ENCODE measurements at regions not wholly inside any gene's neighbourhood (a gene's known extent, or its start where the extent isn't known, plus 50 kb on each side); places are given as distances from the start of the nearest gene placed in this dataset.

DNA sequence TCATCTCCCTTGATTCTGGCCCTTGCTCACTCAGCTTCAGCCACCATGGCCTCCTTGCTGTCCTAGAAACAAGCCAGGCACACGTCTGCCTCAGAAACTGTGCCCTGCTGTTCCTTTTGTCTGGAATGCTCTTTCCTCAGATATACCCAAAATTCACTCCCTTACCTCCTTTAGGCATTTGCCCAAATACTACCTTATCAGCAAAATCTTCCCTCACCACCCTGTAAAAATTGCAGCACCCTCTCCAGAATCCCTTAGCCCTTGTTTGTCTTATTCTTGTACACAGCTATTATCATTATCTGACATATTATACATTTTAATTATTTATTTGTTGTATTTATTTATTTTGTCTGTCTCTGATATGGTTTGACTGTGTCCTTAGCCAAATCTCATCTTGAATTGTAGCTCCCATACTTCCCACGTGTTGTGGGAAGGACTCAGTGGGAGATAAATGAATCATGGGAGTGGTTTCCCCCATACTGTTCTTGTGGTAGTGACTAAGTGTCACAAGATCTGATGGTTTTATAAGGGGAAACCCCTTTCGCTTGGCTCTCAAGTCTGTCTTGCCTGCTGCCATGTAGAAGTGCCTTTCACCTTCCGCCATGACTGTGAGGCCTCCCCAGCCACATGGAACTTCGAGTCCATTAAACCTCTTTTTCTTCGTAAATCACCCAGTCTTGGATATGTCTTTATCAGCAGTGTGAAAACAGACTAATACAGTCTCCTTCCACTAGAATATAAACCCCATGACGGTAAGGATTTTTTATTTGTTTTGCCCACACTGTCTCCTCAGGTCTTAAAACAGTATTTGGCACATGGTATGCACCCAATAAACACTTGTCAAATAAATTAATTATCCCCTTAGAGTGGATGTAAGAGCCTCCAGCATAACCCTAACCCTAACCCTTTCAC lies 60.0 kb upstream of the STT3B start:
- Histone ChIP-seq H3K27ac (ENCODE audit: low read depth) (no peak overlapping the region), H3K9me2 (ENCODE audit: insufficient read depth) (0 out of 2 replicates have a peak, but pooled peaks cover 2% of the 10 kb centered on the region), H3K36me3 (ENCODE audit: insufficient read depth) (no peaks in the 10 kb centered on the region), H3K4me3 (no peak overlapping the region), H2AFZ (no peak overlapping the region), H3K79me2 (replicated peaks; ENCODE audit: insufficient read depth) (no peaks in the 10 kb centered on the region), H3K4me2 (no peak overlapping the region), H4K20me1 (replicated peaks; ENCODE audit: insufficient read depth) (no peaks in the 10 kb centered on the region), H3K4me1 (ENCODE audit: insufficient read depth) (no peaks in the 10 kb centered on the region), H3F3A (replicated peaks; ENCODE audit: low read depth) (no peaks in the 10 kb centered on the region), H3K27me3 (ENCODE audit: insufficient read depth) (no peaks in the 10 kb centered on the region)
- Mint-ChIP-seq H3K4me1 (peaks cover 2% of the 10 kb centered on the region; the same call in 2 of the 3 replicates), H3K36me3 (ENCODE audit: low read depth) (no peaks in the 10 kb centered on the region), H3K4me3 (no peak overlapping the region), H3K27me3 (ENCODE audit: insufficient read depth, low read depth, poor library complexity) (no peaks in the 10 kb centered on the region), H3K27ac (no peak overlapping the region), H3K9me3 (no peaks in the 10 kb centered on the region; the same call in 2 of the 3 replicates)
- no peak for ATAC-seq
- DNase-seq (ENCODE audit: low spot score): no peak
- no peak for TF ChIP-seq ZNF114 (CRISPR knock-in tag; IDR thresholded peaks at IDR 0.05)
- TF ChIP-seq, protein P1, sequence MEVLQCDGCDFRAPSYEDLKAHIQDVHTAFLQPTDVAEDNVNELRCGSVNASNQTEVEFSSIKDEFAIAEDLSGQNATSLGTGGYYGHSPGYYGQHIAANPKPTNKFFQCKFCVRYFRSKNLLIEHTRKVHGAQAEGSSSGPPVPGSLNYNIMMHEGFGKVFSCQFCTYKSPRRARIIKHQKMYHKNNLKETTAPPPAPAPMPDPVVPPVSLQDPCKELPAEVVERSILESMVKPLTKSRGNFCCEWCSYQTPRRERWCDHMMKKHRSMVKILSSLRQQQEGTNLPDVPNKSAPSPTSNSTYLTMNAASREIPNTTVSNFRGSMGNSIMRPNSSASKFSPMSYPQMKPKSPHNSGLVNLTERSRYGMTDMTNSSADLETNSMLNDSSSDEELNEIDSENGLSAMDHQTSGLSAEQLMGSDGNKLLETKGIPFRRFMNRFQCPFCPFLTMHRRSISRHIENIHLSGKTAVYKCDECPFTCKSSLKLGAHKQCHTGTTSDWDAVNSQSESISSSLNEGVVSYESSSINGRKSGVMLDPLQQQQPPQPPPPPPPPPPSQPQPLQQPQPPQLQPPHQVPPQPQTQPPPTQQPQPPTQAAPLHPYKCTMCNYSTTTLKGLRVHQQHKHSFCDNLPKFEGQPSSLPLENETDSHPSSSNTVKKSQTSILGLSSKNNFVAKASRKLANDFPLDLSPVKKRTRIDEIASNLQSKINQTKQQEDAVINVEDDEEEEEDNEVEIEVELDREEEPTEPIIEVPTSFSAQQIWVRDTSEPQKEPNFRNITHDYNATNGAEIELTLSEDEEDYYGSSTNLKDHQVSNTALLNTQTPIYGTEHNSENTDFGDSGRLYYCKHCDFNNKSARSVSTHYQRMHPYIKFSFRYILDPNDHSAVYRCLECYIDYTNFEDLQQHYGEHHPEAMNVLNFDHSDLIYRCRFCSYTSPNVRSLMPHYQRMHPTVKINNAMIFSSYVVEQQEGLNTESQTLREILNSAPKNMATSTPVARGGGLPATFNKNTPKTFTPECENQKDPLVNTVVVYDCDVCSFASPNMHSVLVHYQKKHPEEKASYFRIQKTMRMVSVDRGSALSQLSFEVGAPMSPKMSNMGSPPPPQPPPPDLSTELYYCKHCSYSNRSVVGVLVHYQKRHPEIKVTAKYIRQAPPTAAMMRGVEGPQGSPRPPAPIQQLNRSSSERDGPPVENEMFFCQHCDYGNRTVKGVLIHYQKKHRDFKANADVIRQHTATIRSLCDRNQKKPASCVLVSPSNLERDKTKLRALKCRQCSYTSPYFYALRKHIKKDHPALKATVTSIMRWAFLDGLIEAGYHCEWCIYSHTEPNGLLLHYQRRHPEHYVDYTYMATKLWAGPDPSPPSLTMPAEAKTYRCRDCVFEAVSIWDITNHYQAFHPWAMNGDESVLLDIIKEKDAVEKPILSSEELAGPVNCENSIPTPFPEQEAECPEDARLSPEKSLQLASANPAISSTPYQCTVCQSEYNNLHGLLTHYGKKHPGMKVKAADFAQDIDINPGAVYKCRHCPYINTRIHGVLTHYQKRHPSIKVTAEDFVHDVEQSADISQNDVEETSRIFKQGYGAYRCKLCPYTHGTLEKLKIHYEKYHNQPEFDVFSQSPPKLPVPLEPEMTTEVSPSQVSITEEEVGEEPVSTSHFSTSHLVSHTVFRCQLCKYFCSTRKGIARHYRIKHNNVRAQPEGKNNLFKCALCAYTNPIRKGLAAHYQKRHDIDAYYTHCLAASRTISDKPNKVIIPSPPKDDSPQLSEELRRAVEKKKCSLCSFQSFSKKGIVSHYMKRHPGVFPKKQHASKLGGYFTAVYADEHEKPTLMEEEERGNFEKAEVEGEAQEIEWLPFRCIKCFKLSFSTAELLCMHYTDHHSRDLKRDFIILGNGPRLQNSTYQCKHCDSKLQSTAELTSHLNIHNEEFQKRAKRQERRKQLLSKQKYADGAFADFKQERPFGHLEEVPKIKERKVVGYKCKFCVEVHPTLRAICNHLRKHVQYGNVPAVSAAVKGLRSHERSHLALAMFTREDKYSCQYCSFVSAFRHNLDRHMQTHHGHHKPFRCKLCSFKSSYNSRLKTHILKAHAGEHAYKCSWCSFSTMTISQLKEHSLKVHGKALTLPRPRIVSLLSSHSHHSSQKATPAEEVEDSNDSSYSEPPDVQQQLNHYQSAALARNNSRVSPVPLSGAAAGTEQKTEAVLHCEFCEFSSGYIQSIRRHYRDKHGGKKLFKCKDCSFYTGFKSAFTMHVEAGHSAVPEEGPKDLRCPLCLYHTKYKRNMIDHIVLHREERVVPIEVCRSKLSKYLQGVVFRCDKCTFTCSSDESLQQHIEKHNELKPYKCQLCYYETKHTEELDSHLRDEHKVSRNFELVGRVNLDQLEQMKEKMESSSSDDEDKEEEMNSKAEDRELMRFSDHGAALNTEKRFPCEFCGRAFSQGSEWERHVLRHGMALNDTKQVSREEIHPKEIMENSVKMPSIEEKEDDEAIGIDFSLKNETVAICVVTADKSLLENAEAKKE (CRISPR knock-in tag; IDR thresholded peaks at IDR 0.05): no peak
- TF ChIP-seq NANOG (IDR thresholded peaks at IDR 0.05; ENCODE audit: borderline replicate concordance): no peak
- no peak for TF ChIP-seq STAT1 (IDR thresholded peaks at IDR 0.05; ENCODE audit: unreplicated experiment)
- TF ChIP-seq ZNF331 (CRISPR knock-in tag; IDR thresholded peaks at IDR 0.05; ENCODE audit: low read depth): no peak
